HEK293T (cell line): ENCODE measurements at regions not wholly inside any gene's neighbourhood (a gene's known extent, or its start where the extent isn't known, plus 50 kb on each side); places are given as distances from the start of the nearest gene placed in this dataset.

ENCODE experiments used
- BHLHE40 ChIP-seq: fragments of 450-650 bp; IDR thresholded peaks from 2 replicates; pipeline ENCODE4 v1.6.1; 2016; ENCODE audit warnings: mild to moderate bottlenecking, moderate library complexity, borderline replicate concordance
- FOXA1 ChIP-seq: fragments of 450-650 bp; IDR thresholded peaks from 2 replicates; pipeline ENCODE4 v1.6.1; 2016; ENCODE audit warnings: mild to moderate bottlenecking
- FOXK2 ChIP-seq: fragments of 450-650 bp; IDR thresholded peaks from 2 replicates; pipeline ENCODE4 v1.6.1; 2016; ENCODE audit warnings: mild to moderate bottlenecking
- NFRKB ChIP-seq: fragments of 450-650 bp; IDR thresholded peaks from 2 replicates; pipeline ENCODE4 v1.6.1; 2016; ENCODE audit warnings: mild to moderate bottlenecking, moderate library complexity
- SP1 ChIP-seq: fragments of 450-650 bp; IDR thresholded peaks from 2 replicates; pipeline ENCODE4 v1.6.1; 2017
- SUZ12 ChIP-seq: fragments of 450-650 bp; IDR thresholded peaks from 2 replicates; pipeline ENCODE4 v1.6.1; 2016; ENCODE audit warnings: mild to moderate bottlenecking
- TARDBP ChIP-seq: fragments of 450-650 bp; IDR thresholded peaks from 2 replicates; pipeline ENCODE4 v1.6.1; 2016
- ZNF384 ChIP-seq: fragments of 450-650 bp; IDR thresholded peaks from 2 replicates; pipeline ENCODE4 v1.6.1; 2016
- TF ChIP-seq, protein P1 (sequence below): fragments of 450-650 bp; IDR thresholded peaks from 2 replicates; pipeline ENCODE4 v1.6.1; 2016

DNA sequence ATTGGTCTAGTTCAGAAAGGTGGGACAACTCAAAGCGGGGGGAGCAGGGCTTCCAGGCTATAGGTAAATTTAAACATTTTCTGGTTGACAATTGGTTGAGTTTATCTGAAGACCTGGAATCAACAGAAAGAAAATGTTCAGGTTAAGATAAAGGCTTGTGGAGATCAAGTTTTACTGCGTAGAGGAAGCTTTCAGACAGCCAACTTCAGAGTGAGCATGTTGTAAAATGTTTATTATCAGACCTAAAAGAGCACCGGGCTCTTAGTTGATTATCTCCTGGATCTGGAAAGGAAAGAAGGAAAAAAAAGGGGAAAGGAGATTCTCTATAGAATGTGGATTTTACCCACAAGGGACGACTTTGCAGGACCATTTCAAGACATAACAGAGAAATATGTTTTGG, 227.0 kb upstream of the SH3BP4 start:
- TF ChIP-seq FOXK2: no peak
- TF ChIP-seq NFRKB: no peak
- no peak for TF ChIP-seq SP1
- no peak for TF ChIP-seq SUZ12
- no peak for TF ChIP-seq TARDBP
- TF ChIP-seq, protein P1, sequence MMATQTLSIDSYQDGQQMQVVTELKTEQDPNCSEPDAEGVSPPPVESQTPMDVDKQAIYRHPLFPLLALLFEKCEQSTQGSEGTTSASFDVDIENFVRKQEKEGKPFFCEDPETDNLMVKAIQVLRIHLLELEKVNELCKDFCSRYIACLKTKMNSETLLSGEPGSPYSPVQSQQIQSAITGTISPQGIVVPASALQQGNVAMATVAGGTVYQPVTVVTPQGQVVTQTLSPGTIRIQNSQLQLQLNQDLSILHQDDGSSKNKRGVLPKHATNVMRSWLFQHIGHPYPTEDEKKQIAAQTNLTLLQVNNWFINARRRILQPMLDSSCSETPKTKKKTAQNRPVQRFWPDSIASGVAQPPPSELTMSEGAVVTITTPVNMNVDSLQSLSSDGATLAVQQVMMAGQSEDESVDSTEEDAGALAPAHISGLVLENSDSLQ: no peak
- no peak for TF ChIP-seq BHLHE40
- no peak for TF ChIP-seq ZNF384
- no peak for TF ChIP-seq FOXA1
